DMS 273 treated with DMSO at 0.1 percent for 48 hours (cell line): ENCODE measurements at regions not wholly inside any gene's neighbourhood (a gene's known extent, or its start where the extent isn't known, plus 50 kb on each side); places are given as distances from the start of the nearest gene placed in this dataset.
A peak's percentile ranks its signal among the peaks of the same experiment; 100 is the strongest.

Experiments
- DNase-seq: peaks from one replicate; lab custom pipeline; 2025; lab: John Stamatoyannopoulos, UW

- DNase-seq, result no peak
Measured at GRCh38 chr2:221212105-221212504, 360.0 kb downstream of the EPHA4 start.

- no peak for DNase-seq
Measured at GRCh38 chr2:221215487-221215886, 356.6 kb downstream of the EPHA4 start.

- DNase-seq, result no peak
Measured at GRCh38 chr2:221216636-221217035, 355.5 kb downstream of the EPHA4 start.

- no peak for DNase-seq
Measured at GRCh38 chr2:221225752-221226151, 346.4 kb downstream of the EPHA4 start.

- DNase-seq, result no peak
Measured at GRCh38 chr2:221228214-221228769, 343.8 kb downstream of the EPHA4 start.

GRCh38 chr2:221229099-221229498 is 343.0 kb downstream of the EPHA4 start:
- DNase-seq, result no peak

GRCh38 chr2:221231511-221231910 is 340.6 kb downstream of the EPHA4 start:
- no peak for DNase-seq

GRCh38 chr2:221235941-221236340 is 336.2 kb downstream of the EPHA4 start:
- DNase-seq, result no peak

GRCh38 chr2:221241072-221241471 is 331.0 kb downstream of the EPHA4 start:
- no peak for DNase-seq

- no peak for DNase-seq
Measured at GRCh38 chr2:221243771-221244170, 328.3 kb downstream of the EPHA4 start.

- no peak for DNase-seq
Measured at GRCh38 chr2:221245045-221245444, 327.1 kb downstream of the EPHA4 start.

GRCh38 chr2:221245772-221246171 is 326.3 kb downstream of the EPHA4 start:
- DNase-seq, result no peak

- DNase-seq, result peak; percentile 40
Measured at GRCh38 chr2:221254299-221254698, 317.8 kb downstream of the EPHA4 start.

- no peak for DNase-seq
Measured at GRCh38 chr2:221255862-221256261, 316.2 kb downstream of the EPHA4 start.

- no peak for DNase-seq
Measured at GRCh38 chr2:221258464-221258863, 313.6 kb downstream of the EPHA4 start.

GRCh38 chr2:221262651-221263050 is 309.5 kb downstream of the EPHA4 start:
- no peak for DNase-seq

- DNase-seq, result no peak
Measured at GRCh38 chr2:221263573-221263972, 308.5 kb downstream of the EPHA4 start.

- DNase-seq, result peak; percentile 6
Measured at GRCh38 chr2:221264318-221264717, 307.8 kb downstream of the EPHA4 start.

GRCh38 chr2:221267773-221268425 is 304.2 kb downstream of the EPHA4 start:
- no peak for DNase-seq

GRCh38 chr2:221268631-221269030 is 303.5 kb downstream of the EPHA4 start:
- DNase-seq, result no peak

GRCh38 chr2:221270806-221271205 is 301.3 kb downstream of the EPHA4 start:
- DNase-seq, result no peak

GRCh38 chr2:221272729-221273128 is 299.4 kb downstream of the EPHA4 start:
- DNase-seq, result no peak

- DNase-seq, result no peak
Measured at GRCh38 chr2:221276033-221276432, 296.1 kb downstream of the EPHA4 start.

GRCh38 chr2:221276601-221277000 is 295.5 kb downstream of the EPHA4 start:
- DNase-seq, result no peak
